Endothelial cell of umbilical vein (primary cell): ENCODE measurements at regions not wholly inside any gene's neighbourhood (a gene's known extent, or its start where the extent isn't known, plus 50 kb on each side); places are given as distances from the start of the nearest gene placed in this dataset.

Source experiments
- BruUV-seq: library from RNA; stranded (reverse); fragments of 400-500 nt; replicated peaks from 2 replicates; lab custom pipeline; 2021; lab: Mats Ljungman, UMichigan
- CTCF ChIA-PET: fragments of 300-600, 350-600 bp; sonication (Branson Sonifier 250); formaldehyde crosslinking; loops from one replicate; lab custom pipeline; 2021; ENCODE audit warnings: antibody characterized with exemption, inconsistent platforms; lab: Charles Lee
- POLR2A ChIA-PET: fragments of 300-600, 350-600 bp; sonication (Branson Sonifier 250); formaldehyde crosslinking; loops from one replicate; lab custom pipeline; 2021; ENCODE audit warnings: antibody characterized with exemption, inconsistent platforms; lab: Charles Lee
- DNase-seq: peaks from one replicate; pipeline ENCODE4 v3.0.0-alpha.2; 2011; ENCODE audit warnings: low read depth, low spot score
- FAIRE-seq: peaks from 2 replicates; lab custom pipeline; 2011; peaks lifted over from hg19 to GRCh38; lab: Jason Lieb, UNC
- H2AFZ ChIP-seq: 2 replicates; pipeline ENCODE4 v1.6.0; 2012; ENCODE audit warnings: low read depth, low read length, control low read depth, inconsistent platforms
- H3K27ac ChIP-seq: 2 replicates; pipeline ENCODE4 v1.5.1; 2011; ENCODE audit warnings: low read depth, mild to moderate bottlenecking, control low read depth, low read length, moderate library complexity; ENCODE audit not compliant: insufficient read depth
- H3K27me3 ChIP-seq, 2 experiments: 2 replicates each; pipeline versions ENCODE4 v1.6.0 to v1.6.1; 2011; ENCODE audit warnings: low read length in 2 of 2, mixed read lengths in 1 of 2; ENCODE audit not compliant: control insufficient read depth in 2 of 2, insufficient read depth in 2 of 2
- H3K36me3 ChIP-seq, 2 experiments: 2 replicates in 1 of 2; 3 replicates in 1 of 2; pipeline ENCODE4 v1.5.1; 2011; ENCODE audit warnings: low read length in 2 of 2, mild to moderate bottlenecking in 1 of 2, moderate library complexity in 1 of 2; ENCODE audit not compliant: control insufficient read depth in 2 of 2, insufficient read depth in 2 of 2; ENCODE audit errors: extremely low read depth in 1 of 2
- H3K4me1 ChIP-seq: 3 replicates; pipeline ENCODE4 v1.5.1; 2011; ENCODE audit warnings: mild to moderate bottlenecking, low read length; ENCODE audit not compliant: control insufficient read depth, insufficient read depth; ENCODE audit errors: extremely low read depth
- H3K4me2 ChIP-seq: 2 replicates; pipeline ENCODE4 v1.6.1; 2011; ENCODE audit warnings: low read length, control low read depth, mixed read lengths; ENCODE audit not compliant: insufficient read depth
- H3K4me3 ChIP-seq, 3 experiments: fragments of 200-600 bp in 1 of 3; sonication (generic), shearing (Covaris generic) in 1 of 3; replicated peaks in 1 of 3; 2 replicates each; pipeline ENCODE4 v1.5.1; 2011 to 2016; ENCODE audit warnings: control low read depth in 3 of 3, low read length in 3 of 3, mild to moderate bottlenecking in 2 of 3, inconsistent platforms in 1 of 3, low read depth in 1 of 3, moderate library complexity in 1 of 3; ENCODE audit not compliant: insufficient read depth in 1 of 3
- H3K79me2 ChIP-seq: 2 replicates; pipeline ENCODE4 v1.6.0; 2012; ENCODE audit warnings: low read length, inconsistent platforms; ENCODE audit not compliant: control insufficient read depth, insufficient read depth
- H3K9ac ChIP-seq: replicated peaks from 2 replicates; pipeline ENCODE3; 2011; ENCODE audit warnings: low read length, control low read depth; ENCODE audit not compliant: insufficient read depth; ENCODE audit errors: extremely low read depth
- H3K9me1 ChIP-seq: replicated peaks from 3 replicates; pipeline ENCODE4 v1.6.0; 2011; ENCODE audit warnings: mild to moderate bottlenecking, low read length; ENCODE audit not compliant: control insufficient read depth, insufficient read depth; ENCODE audit errors: extremely low read depth
- H3K9me3 ChIP-seq: replicated peaks from 2 replicates; pipeline ENCODE4 v1.5.1; 2012; ENCODE audit warnings: low read length, inconsistent platforms; ENCODE audit not compliant: control insufficient read depth, insufficient read depth
- H4K20me1 ChIP-seq: replicated peaks from 2 replicates; pipeline ENCODE3; 2011; ENCODE audit warnings: mild to moderate bottlenecking, low read length; ENCODE audit not compliant: control insufficient read depth, insufficient read depth; ENCODE audit errors: extremely low read depth
- EZH2 ChIP-seq: IDR thresholded peaks from 2 replicates; pipeline ENCODE4 v1.6.1; 2012; ENCODE audit warnings: borderline replicate concordance, low read depth, mild to moderate bottlenecking, moderate library complexity, low read length, inconsistent platforms; ENCODE audit not compliant: severe bottlenecking
- FOS ChIP-seq: IDR thresholded peaks from 2 replicates; pipeline ENCODE4 v1.6.1; 2011; ENCODE audit warnings: mild to moderate bottlenecking, low read length, moderate library complexity, borderline replicate concordance; ENCODE audit not compliant: insufficient read depth
- GATA2 ChIP-seq: IDR thresholded peaks from 2 replicates; pipeline ENCODE4 v1.7.0; 2011; ENCODE audit warnings: low read depth, mild to moderate bottlenecking, moderate library complexity, mixed read lengths, low read length; ENCODE audit not compliant: insufficient read length, insufficient read depth
- JUN ChIP-seq: IDR thresholded peaks from 2 replicates; pipeline ENCODE4 v1.6.1; 2011; ENCODE audit warnings: borderline replicate concordance, low read depth; ENCODE audit not compliant: insufficient read length, insufficient read depth
- MAX ChIP-seq: IDR thresholded peaks from 2 replicates; pipeline ENCODE4 v1.6.1; 2011; ENCODE audit not compliant: insufficient read depth, insufficient read length
- MYC ChIP-seq: IDR thresholded peaks from one replicate; pipeline ENCODE4 v1.6.1; 2011; ENCODE audit warnings: mild to moderate bottlenecking, low read depth, low read length
- POLR2A ChIP-seq: IDR thresholded peaks from 2 replicates; pipeline ENCODE4 v1.6.1; 2012; ENCODE audit warnings: low read depth, mild to moderate bottlenecking, control low read depth, low read length
- POLR2AphosphoS5 ChIP-seq: IDR thresholded peaks from 2 replicates; pipeline ENCODE4 v1.6.1; 2012; ENCODE audit warnings: low read depth, mild to moderate bottlenecking, control low read depth, low read length, moderate library complexity; ENCODE audit not compliant: insufficient read depth
- dilution Hi-C: fragments of 300-500 bp; cut with MboI; formaldehyde crosslinking; loops from one replicate; pipeline ENCODE4 v1.15.0; 2019; ENCODE audit warnings: low sequenced_read_pairs; ENCODE audit not compliant: extremely low pct_ligation_motif_present
- intact Hi-C: fragments of 100-400 bp; cut with micrococcal nuclease; formaldehyde crosslinking; loops from one replicate; pipeline ENCODE4 v1.10.0; 2022
- TF ChIP-seq, protein P1 (sequence below), 2 donors: IDR thresholded peaks; 1 replicate in 1 of 2; 2 replicates in 1 of 2; pipeline ENCODE4 v1.5.1; 2011; ENCODE audit warnings: low read length in 2 of 2, mild to moderate bottlenecking in 2 of 2, moderate library complexity in 2 of 2, control low read depth in 1 of 2, inconsistent platforms in 1 of 2, low read depth in 1 of 2; ENCODE audit not compliant: insufficient read depth in 1 of 2; ENCODE audit errors: extremely low read depth in 1 of 2

- no peak for DNase-seq
- POLR2A ChIA-PET, result no interaction called here
- Histone ChIP-seq H2AFZ (no peak overlapping the region), H3K27ac (no peak overlapping the region), H3K9me3 (no peaks in the 10 kb centered on the region), H3K9ac (no peak overlapping the region), H3K79me2 (no peaks in the 10 kb centered on the region), H3K9me1 (no peaks in the 10 kb centered on the region), H3K4me1 (no peaks in the 10 kb centered on the region), H3K27me3 (no peaks in the 10 kb centered on the region), H3K4me2 (no peak overlapping the region), H4K20me1 (no peaks in the 10 kb centered on the region), H3K36me3 (no peaks in the 10 kb centered on the region), H3K4me3 (no peak overlapping the region)
- no TSS peak for BruUV-seq
- no peak for TF ChIP-seq JUN
- TF ChIP-seq GATA2, result no peak
- TF ChIP-seq, protein P1, sequence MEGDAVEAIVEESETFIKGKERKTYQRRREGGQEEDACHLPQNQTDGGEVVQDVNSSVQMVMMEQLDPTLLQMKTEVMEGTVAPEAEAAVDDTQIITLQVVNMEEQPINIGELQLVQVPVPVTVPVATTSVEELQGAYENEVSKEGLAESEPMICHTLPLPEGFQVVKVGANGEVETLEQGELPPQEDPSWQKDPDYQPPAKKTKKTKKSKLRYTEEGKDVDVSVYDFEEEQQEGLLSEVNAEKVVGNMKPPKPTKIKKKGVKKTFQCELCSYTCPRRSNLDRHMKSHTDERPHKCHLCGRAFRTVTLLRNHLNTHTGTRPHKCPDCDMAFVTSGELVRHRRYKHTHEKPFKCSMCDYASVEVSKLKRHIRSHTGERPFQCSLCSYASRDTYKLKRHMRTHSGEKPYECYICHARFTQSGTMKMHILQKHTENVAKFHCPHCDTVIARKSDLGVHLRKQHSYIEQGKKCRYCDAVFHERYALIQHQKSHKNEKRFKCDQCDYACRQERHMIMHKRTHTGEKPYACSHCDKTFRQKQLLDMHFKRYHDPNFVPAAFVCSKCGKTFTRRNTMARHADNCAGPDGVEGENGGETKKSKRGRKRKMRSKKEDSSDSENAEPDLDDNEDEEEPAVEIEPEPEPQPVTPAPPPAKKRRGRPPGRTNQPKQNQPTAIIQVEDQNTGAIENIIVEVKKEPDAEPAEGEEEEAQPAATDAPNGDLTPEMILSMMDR (IDR thresholded peaks at IDR 0.05; ENCODE audit: extremely low read depth in 1 of 2, insufficient read depth in 1 of 2, low read depth in 1 of 2, low read length in 2 of 2), result no peak
- TF ChIP-seq MYC, result no peak
- no peak for TF ChIP-seq POLR2AphosphoS5
- TF ChIP-seq EZH2, result no peak
- TF ChIP-seq POLR2A, result no peak
- no peak for TF ChIP-seq FOS
- TF ChIP-seq MAX, result no peak
- dilution Hi-C loops, result no loop called here
- CTCF ChIA-PET, result no interaction called here
- intact Hi-C loops, result no loop called here
- FAIRE-seq, result no peak
Measured at GRCh38 chr1:81349194-81349965, 451.4 kb upstream of the ADGRL2 start.
